ENCODE measurements at regions not wholly inside any gene's neighbourhood (a gene's known extent, or its start where the extent isn't known, plus 50 kb on each side); places are given as distances from the start of the nearest gene placed in this dataset.
"Not testable (repeated sequence)": the region's sequence is repeated elsewhere in the genome, so short reads cannot be mapped to it uniquely, and the experiment has no call there.

- no peak for DNase-seq (ENCODE audit: extremely low read depth, low read depth)
- TF ChIP-seq, protein P1, sequence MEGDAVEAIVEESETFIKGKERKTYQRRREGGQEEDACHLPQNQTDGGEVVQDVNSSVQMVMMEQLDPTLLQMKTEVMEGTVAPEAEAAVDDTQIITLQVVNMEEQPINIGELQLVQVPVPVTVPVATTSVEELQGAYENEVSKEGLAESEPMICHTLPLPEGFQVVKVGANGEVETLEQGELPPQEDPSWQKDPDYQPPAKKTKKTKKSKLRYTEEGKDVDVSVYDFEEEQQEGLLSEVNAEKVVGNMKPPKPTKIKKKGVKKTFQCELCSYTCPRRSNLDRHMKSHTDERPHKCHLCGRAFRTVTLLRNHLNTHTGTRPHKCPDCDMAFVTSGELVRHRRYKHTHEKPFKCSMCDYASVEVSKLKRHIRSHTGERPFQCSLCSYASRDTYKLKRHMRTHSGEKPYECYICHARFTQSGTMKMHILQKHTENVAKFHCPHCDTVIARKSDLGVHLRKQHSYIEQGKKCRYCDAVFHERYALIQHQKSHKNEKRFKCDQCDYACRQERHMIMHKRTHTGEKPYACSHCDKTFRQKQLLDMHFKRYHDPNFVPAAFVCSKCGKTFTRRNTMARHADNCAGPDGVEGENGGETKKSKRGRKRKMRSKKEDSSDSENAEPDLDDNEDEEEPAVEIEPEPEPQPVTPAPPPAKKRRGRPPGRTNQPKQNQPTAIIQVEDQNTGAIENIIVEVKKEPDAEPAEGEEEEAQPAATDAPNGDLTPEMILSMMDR (IDR thresholded peaks at IDR 0.05; ENCODE audit: low read depth, low read length): no peak
Observed at GRCh38 chr18:53838746-53839145, 385.7 kb downstream of the MBD2 start.

GRCh38 chr18:53821141-53821540 is 403.3 kb downstream of the MBD2 start:
- DNase-seq (ENCODE audit: extremely low read depth, low read depth): not testable (repeated sequence)

- no peak for DNase-seq (ENCODE audit: extremely low read depth, low read depth)
- TF ChIP-seq, protein P1 (IDR thresholded peaks at IDR 0.05; ENCODE audit: low read depth, low read length): no peak
Observed at GRCh38 chr18:53819671-53820070, 404.8 kb downstream of the MBD2 start.

DNA sequence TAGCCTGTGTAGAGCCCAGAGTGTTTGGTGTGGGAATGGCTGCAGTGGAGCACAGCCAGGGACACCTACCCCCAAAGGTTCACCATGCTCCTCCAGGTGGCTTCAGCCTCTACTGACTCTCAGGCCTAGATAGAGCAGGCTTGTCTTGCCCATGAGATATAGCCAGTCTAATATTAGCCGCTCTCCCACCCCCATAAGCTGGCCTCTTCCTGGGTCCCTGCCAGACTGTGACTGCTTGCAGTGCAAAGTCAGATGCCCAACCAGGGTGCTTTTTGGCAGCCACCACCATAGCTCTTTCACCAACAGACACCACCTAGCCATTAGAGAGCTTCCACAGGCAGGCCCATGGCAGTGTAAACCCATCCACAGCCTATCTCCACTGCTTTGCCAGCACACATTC is 405.3 kb downstream of the MBD2 start:
- TF ChIP-seq, protein P1 (IDR thresholded peaks at IDR 0.05; ENCODE audit: low read depth, low read length): no peak
- no peak for DNase-seq (ENCODE audit: extremely low read depth, low read depth)

DNA sequence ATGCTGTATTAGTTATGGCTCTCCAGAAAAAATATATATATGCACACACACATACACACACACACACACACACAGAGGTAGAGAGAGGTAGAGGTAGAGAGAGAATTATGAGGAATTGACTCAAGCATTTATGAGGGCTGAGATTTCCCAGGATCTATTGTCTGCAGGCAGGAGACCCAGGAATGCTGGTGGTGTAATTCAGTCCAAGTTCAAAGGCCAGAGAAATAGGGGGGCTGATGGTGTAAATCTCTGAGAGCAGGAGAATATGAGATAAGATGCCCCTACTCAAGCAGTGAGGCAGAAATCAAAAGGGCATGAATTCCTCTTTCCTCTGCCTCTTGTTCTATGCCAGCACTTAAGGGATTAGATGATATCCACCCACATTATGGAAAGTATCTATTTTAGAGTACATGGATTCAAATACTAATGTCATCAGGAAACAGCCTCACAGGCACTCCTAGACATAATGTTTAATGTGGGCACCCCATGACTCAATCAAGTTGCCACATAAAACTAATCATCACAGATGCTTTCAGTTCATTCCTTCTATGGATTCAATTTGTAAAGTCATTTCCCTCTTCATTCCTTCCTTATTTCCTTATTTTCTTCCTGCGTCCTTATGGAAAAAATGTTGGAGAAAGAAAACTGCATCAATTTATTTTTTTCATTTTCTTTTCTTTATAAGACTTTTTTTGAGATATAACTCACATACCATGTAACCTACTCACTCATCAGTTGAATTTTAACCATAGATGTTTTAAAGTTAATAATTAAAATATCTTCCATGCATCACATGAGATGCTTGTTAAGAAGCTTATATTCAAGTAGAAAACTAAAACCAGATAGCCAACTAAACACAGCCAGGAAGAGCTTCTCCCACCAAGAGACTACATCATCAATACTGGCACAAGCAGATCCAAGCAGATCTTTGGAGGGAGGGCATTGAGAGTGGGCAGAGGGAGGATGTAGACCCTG is 406.2 kb downstream of the MBD2 start:
- TF ChIP-seq, protein P1 (IDR thresholded peaks at IDR 0.05; ENCODE audit: low read depth, low read length): no peak
- DNase-seq (ENCODE audit: extremely low read depth, low read depth): no peak

DNA sequence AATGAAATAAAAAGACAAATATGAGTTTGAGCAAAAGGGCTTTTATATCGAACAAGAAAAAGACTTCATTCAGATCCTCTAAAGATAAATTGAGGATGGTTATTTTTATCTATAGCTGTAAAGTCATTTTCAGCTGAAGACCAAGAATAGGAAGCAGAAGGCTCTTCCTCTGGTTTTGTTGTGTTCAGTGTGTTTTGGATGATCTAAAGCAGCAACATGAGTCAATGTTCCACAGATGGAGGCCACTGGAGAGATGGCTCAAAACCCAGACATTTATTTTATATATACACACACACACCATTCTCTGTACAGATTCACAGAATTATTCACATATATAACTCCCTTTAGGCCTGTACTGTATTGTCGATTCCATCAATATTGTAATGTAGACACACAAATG is 424.3 kb downstream of the MBD2 start:
- TF ChIP-seq, protein P1 (IDR thresholded peaks at IDR 0.05; ENCODE audit: low read depth, low read length): no peak
- DNase-seq (ENCODE audit: extremely low read depth, low read depth): no peak

DNA sequence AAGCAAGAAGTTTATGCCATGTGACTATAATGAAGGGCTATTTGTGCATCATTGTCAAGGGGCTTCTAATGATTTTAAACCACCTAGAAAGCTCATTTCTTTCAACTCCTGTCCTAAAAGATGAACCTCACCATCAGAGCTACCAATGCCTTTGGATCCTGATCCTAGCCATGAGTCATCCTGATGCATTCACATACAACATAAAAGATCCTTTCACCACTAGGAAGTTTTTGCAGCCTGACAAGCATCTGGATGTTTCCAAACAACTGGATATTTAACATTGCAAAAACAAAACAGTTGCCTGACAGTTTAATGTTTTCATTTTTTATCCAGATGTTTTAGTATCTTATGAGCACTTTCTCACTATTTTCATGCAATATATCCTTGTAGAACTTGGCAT is 425.3 kb downstream of the MBD2 start:
- TF ChIP-seq, protein P1 (IDR thresholded peaks at IDR 0.05; ENCODE audit: low read depth, low read length): no peak
- DNase-seq (ENCODE audit: extremely low read depth, low read depth): no peak

Measured in AG09319 (cell line).